ENCODE measurements at regions not wholly inside any gene's neighbourhood (a gene's known extent, or its start where the extent isn't known, plus 50 kb on each side); places are given as distances from the start of the nearest gene placed in this dataset.

DNA sequence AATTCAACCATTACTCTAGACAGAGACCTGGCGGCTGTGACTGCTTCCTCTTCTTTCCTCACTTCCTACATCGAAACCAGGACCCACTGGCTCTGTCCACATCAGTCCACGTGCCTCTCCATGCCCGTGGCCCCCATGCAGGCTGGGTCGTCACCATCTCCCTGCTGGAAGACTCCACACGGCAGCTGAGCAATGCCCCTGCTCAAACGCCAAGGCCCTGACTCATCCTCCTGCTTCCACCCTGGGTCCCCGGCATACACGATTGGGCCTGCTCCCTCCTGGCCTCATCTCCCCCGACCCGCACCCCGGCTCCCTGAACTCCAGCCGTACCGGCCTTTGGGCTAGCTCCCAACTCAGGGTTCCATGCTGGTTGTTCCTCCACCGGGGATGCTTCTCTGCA is 67.2 kb upstream of the IER5L start:
- no peak for DNase-seq

DNA sequence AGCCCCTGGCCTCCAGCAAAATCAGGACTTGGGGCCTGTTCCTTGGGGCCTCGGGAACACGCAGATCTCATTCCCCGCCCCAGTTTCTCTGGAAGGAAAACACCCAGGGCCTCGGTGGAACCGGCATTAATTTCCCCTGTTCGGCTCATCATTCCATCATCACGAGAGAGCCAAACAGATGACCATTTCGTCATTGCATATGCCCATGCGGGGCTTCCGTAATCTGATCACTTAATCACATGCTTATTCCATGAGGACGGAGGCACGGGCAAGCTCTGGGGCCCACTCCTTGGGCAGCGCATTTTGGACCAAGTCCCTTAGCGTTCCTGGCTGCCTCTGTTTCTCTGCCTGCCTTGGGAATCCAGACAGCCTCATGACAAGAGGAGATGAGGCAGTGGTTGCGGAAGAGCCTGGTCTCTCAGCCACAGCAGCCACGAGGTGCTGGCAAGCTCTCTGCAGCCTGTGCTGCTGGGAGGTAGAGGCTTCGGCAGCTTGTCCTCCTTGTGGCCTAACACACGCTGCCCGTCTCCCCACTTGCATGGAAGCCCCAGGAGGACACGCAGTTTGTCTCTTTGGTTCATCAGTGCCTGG is 65.0 kb upstream of the IER5L start:
- DNase-seq: no peak

DNA sequence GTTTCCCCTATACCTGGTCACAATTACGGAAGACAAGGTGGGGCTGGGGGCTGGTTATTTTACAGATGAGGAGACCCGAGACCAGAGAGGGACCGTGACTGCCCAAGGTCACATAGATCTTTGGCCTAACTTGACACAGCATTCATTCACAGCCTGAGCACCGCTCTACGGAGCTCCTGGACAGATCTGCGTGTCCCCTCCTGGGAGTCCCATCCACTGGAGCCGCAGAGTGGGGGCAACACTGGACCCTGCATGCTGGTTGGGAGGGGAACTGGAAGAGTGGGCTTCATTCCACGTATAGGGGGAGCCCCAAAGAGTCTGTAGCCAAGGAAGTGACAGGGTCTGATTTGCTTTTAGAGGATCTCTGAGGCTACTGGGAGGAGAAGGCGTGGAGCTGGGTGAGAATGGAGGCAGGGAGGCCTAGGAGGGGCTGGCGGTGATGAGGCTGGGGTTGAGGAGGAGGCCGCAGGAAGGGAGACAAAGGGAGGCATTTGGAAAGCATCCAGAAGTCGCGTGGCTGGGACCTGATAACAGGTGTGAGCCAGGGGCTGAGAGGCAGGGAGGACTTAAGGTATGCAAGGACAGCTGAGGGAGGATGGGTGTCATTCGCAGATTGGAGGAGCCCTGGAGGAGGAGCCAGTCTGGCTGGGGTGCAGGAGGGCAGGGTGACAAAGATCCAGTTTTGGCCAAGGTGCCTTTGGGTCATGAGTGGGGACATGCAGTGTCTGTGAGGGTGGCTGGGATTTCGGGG is 64.3 kb upstream of the IER5L start:
- DNase-seq: no peak

DNA sequence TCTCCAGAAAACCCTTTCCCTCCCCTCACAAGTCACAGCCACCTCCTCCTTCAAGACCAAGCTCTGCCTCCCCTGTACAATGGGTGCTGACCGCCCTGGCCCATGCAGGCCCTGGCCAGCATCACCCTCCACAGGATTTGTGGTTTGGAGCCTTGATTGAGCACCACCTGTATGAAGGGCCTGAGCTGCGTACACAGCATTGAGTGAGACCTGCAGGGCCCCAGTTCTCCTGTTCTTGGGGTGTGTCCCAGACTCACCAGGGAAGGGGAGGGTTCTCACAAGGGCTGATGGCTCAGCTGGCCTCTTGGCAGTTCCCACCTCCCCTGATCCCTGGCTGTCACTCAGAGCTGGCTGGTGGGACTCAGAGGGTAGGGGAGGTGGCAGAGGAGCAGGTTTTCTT is 63.7 kb upstream of the IER5L start:
- no peak for DNase-seq

DNA sequence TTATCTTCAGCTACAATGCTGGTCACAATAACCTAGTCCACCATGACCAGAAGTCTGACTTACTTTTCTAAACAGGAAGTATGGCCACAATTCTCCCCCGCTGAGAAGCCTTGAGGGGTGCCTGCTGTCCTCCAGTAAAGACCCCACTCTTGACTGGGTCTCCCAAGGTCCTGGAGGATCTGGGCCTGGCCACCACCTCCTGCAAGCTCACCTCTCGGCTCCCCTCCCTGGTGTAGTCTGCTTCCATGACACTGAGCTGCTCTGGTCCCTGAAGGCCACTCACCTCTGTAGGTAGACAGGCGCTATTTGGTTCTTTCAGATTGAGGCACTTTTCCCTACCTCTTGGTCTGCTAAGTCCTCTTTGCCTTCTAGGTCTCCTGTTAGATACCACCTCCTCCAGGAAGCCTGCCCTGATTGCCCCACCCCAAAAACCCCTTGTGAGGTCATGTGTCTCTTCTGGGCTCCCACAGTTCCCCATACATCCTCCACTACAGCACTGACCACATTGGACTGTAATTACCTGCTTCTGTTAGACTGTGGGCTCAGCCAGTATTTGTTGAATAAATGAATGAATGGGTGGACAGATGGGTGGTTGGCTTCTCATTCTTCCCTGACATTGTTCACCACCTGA is 62.6 kb upstream of the IER5L start:
- no peak for DNase-seq

DNA sequence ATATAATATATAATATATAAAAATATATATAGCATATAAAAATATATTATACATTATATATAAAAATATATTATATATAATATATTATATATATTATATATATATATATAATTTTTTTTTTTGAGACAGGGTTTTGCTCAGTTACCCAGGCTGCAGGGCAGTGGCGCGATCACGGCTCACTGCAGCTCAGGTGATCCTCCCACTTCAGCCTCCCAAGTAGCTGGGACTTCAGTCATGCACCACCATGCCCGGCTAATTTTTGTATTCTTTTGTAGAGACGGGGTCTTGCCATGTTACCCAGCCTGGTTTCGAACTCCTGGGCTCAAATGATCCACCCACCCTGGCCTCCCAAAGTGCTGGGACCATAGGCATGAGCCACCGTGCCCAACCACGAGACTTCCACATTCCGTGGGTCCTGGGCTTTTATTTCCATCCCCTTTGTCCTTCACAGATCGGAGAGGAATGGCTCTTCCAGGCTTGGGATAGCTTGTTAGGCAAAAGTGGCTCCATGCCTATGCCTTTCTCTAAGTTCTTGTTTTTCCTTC is 62.0 kb upstream of the IER5L start:
- DNase-seq: no peak

DNA sequence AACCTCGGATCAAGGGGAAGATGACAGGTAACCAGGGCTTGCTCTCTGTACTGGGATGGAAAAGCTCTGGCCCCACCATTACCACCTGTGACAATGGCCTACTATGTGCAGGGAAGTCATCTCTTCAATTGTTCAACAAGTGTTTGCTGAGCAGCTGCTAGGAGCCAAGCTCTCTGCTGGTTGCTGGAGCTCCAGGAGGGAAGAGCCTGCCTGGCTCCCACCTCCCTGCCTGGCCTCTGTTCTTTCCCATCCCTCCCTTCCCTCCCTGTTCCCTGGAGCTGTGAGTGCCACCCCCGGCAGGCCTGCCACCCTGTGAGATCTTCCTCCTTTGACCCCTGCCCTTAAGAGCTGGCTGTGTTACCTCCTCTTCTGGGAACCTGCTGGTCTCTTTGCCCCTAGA is 59.7 kb upstream of the IER5L start:
- DNase-seq: no peak

DNA sequence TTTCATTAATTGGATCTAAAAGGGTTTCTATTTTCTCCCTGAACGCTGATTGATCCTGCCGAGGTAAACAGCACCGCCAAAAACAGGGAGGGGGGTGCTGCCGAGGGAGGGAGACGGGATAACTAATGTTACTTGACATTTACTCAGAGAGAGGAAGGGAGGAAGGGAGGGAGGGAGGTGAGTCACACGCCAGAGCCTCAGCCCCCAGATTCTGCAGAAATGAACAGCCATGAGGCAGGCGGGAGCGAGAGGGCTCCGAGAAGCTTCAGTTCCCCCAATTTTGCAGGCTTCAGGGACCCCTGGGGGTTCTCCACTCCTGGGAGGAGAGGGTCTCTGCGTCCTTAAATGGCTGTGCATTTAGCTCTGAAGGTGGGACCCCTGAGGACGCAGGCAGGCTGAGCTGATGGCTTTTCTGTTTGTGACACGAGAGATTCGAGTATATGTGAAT is 59.1 kb upstream of the IER5L start:
- DNase-seq: no peak

DNA sequence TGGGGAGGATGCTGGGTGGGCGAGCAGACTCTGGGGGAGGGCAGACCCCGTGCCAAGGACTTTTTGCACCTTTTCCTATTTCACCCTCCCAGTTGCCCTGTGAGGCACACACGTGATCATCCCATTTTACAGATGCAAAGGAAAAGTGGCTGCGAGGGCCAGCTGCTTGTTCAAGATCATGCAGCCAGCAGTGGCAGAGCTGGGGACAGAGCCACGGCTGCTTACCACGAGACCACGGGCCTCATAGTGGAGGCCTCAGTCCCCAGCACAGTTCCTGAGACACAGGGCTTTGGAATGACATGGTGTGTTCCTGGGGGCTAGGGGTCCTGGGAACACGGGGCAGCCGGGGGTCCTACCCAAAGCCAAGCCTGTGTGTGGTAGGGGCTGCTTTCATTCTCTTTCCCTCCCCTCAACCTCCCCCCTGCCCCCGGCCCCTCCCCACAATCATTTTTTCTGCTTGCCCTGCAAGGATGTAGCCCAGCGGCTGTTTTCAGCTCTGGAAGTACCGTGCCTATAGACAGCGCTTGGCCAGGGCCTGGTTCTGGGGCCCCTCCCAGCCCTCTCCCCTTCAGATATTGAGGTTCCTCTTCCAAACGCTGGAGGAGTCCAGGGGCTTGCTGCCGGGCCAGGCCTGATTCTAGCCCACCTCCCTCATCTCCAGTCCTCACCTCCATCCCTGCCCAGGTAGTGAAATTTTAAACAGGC is 58.5 kb upstream of the IER5L start:
- no peak for DNase-seq

DNA sequence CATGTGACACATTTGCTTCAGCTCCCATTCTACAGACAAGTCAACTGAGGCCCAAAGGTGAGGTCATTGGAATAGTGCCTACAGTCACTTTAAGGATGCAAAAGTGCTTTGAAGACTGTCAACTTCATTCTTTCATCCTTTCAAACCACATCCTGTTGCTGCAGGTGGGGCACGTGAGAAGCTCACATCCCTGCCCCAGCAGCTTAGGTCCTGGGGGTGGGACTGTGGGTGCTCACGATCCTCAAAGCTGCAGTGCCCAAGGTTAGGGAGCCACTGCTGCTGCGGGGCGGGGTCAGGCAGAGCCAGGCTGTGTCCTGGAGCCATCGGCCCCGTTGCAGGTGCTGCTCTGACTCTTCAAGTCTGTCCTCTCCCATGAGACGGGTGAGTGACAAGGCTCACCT is 57.9 kb upstream of the IER5L start:
- DNase-seq: no peak

DNA sequence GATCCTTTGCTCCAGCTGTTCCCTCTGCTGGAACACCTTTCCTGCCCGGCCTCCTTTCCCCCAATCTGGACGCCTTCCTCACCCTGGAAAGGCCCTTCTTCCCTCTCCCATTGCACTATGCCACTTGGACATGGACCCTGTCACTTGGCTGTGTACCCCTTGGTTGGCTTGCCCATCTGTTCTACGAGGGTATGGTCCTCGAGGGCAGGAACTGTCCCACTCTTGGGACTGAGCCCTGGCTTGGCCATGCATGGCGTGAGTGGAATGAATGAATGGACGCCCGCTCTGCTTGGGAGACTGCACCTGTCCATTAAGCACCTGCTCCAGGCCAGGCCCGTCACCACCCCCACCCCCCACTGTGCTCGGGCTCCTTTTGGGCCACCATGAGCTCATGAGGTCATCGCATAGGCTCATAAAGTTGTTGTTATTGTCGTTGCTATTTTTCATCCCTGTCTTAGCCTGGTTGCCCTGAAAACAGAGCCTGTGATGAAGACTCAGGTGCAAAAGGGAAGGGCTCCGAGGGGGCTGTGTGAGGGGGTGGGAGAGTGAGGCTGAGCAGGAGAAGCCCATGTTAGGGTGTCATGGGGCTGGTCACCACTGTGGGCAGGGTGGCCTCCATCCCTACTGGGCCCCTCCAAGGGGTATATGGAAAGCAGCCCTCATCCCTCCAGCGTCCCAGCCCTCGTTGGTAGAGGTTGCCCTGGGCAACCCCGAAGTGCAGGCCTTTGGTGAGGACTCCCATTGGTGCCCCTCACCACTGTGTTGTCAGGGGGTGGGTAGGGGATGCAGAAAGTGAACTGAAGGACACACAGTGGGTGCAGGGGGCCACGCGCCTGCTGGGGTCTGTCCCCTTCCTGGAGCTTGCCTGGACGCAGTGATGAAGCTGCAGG is 57.2 kb upstream of the IER5L start:
- DNase-seq: no peak

DNA sequence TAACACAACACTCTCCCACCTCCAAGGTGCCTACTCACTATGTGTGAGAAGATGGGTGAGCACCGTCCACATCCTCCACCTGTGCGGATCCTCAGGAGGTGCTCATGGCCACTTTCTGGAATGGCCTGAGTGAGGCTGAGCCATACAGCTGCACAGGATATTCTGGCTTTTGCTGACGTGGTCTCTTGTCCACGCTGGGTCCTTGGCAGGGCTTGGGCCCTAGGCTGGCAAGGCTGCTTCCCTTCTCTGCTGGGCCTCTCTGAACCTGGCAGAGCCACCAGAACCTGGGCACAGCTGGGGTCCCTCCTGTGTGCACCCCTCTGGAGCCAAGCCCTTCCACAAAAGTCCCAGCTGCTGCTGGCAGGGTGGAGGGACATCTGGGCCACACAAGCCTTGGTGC is 56.4 kb upstream of the IER5L start:
- no peak for DNase-seq

DNA sequence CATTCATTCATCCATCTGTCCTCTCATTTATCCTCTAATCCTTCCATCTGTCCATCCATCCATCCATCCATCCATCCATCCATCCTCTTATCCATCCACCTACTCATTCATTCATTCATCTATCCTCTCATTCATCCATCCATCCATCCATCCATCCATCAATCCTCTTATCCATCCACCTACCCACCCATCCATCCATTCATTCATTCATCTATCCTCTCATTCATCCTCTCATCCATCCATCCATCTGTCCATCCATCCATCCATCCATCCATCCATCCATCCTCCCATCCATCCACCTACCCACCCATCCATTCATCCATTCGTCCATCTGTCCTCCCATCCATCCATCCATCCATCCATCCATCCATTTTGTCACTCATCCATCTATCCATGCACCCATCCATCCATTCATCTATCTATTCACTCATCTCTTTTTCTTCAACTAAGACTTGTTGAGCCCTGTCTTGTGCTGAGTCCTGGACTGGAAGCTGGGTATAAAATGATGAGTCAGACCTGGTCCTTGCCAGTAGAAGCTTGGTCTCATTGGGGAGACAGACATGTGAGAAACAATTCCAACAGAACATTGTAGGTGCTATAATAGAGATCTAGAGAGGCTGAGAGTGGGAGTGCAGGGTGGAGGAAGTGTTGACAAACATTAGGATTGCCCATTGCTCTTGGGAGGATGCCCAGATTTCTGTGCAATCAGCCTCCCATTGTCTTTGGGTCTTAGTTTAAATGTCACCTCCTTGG is 55.0 kb upstream of the IER5L start:
- DNase-seq: no peak

DNA sequence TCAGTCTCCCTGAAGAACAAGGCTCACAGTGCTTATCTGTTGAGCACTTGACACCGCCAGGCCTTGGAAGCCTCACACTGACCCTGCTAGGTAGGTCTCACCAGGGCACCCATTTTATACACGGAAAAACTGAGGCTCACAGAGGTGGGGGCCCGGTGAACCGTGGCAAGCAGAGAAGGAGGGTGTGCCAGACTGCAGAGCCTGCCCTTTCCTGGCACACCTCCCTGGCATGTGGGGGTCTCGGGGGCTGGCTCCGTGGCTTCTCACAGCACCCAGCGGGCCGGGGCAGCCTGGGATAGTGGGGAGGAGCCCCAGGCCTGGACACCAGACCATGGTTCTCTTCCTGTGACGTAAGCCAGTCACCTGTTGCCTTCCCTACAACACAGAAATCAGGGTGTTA is 53.7 kb upstream of the IER5L start:
- DNase-seq: no peak

DNA sequence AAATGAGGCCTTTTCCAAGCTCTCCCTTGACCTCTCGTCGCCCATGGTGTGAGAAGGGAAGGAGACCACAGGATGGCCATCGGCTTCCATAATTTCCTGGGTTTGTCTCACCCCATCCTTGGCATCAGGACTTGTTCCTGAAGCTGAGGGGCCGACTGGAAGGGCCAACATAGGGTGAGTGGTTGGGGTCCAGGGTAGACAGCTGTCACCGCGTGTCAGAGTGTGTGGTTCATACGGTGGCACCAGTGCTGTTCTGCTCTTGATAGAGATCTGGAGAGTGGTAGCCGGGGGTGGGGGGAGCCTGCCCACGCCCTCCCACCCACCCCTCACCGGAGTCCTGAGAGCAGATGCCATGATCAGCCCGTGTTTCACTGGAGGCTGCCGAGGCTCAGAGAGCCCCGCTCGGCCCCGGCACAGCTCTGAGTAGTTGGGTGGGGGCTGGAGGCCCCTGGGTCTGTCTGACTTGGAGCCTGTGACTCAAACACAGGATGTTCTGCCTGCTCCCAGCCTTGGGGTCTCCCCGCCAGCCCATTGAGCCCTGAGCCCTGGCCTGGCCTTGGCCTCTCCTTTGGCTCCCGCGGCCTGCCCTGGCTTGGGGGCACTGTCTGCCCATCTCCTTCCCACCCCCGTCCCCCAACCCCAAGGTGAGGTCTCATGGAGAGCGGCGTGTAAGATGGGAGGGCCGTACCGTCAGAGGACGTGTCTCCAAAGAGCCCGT is 53.1 kb upstream of the IER5L start:
- no peak for DNase-seq

DNA sequence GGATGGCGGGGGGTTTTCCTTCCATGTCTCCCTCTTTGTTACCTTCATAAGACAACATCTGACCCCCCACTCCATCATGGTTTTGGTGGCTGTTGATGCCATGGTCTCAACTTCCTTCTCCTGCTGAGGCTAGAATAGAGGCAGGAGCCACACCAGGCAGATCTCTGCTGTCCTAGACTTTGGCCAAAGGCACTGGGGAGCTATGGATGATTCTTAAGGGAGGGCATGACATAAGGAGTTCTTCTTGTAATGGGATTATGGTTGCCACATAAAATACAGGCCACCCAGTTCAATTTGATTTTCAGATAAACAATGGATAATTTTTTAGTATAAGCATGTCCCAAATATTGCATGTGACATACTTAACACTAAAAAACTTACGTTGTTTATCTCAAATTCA is 52.2 kb upstream of the IER5L start:
- DNase-seq: no peak

Measured in NCI-H526 treated with DMSO at 0.1 percent for 48 hours (cell line).